CD14-positive monocyte (primary cell): ENCODE measurements at regions not wholly inside any gene's neighbourhood (a gene's known extent, or its start where the extent isn't known, plus 50 kb on each side); places are given as distances from the start of the nearest gene placed in this dataset.

Experiments used
- DNase-seq, 3 donors: peaks; one replicate each; pipeline ENCODE4 v3.0.0-alpha.2; 2011 to 2022
- H2AFZ ChIP-seq: 2 replicates; pipeline ENCODE4 v1.6.0; 2012; ENCODE audit warnings: mild to moderate bottlenecking, low read depth, low read length, inconsistent platforms; ENCODE audit not compliant: insufficient read depth, poor library complexity, severe bottlenecking
- H3K27ac ChIP-seq, 2 donors: 1 replicate in 1 of 2; 2 replicates in 1 of 2; pipeline ENCODE4 v1.5.1; 2012 to 2013; ENCODE audit warnings: low read length in 2 of 2, control low read depth in 1 of 2, inconsistent platforms in 1 of 2, low read depth in 1 of 2, mild to moderate bottlenecking in 1 of 2
- H3K27me3 ChIP-seq, 2 donors: one replicate each; pipeline versions ENCODE4 v1.6.0 to v1.6.1; 2011 to 2013; ENCODE audit warnings: low read length in 2 of 2; ENCODE audit not compliant: control insufficient read depth in 2 of 2, insufficient read depth in 2 of 2
- H3K36me3 ChIP-seq, 2 donors: replicated peaks in 1 of 2; 1 replicate in 1 of 2; 2 replicates in 1 of 2; pipeline versions ENCODE4 v1.5.1 to v1.6.1; 2012 to 2013; ENCODE audit warnings: low read length in 2 of 2, control low read depth in 1 of 2, inconsistent platforms in 1 of 2, mild to moderate bottlenecking in 1 of 2; ENCODE audit not compliant: insufficient read depth in 2 of 2, control insufficient read depth in 1 of 2
- H3K4me1 ChIP-seq, 2 donors: 1 replicate in 1 of 2; 2 replicates in 1 of 2; pipeline versions ENCODE4 v1.5.1 to v1.6.1; 2012 to 2013; ENCODE audit warnings: low read length in 2 of 2, control low read depth in 1 of 2, inconsistent platforms in 1 of 2, mild to moderate bottlenecking in 1 of 2, moderate library complexity in 1 of 2; ENCODE audit not compliant: insufficient read depth in 2 of 2, control insufficient read depth in 1 of 2
- H3K4me2 ChIP-seq: replicated peaks from 2 replicates; pipeline ENCODE3; 2012; ENCODE audit warnings: low read length, moderate library complexity, mild to moderate bottlenecking; ENCODE audit not compliant: poor library complexity, severe bottlenecking; ENCODE audit errors: extremely low read depth
- H3K4me3 ChIP-seq, 3 experiments: fragments of 200-600 bp in 1 of 3; sonication (generic) in 1 of 3; replicated peaks in 1 of 3; 1 replicate in 2 of 3; 2 replicates in 1 of 3; pipeline ENCODE4 v1.5.1; 2011 to 2013; ENCODE audit warnings: low read length in 3 of 3, mild to moderate bottlenecking in 3 of 3, control low read depth in 2 of 3, low read depth in 2 of 3, inconsistent platforms in 1 of 3, moderate library complexity in 1 of 3
- H3K79me2 ChIP-seq: 2 replicates; pipeline ENCODE4 v1.6.0; 2012; ENCODE audit warnings: mild to moderate bottlenecking, control low read depth, inconsistent platforms, low read length, moderate library complexity; ENCODE audit not compliant: insufficient read depth
- H3K9ac ChIP-seq: 2 replicates; pipeline ENCODE4 v1.6.0; 2017; ENCODE audit warnings: low read length, mild to moderate bottlenecking; ENCODE audit not compliant: insufficient read depth, poor library complexity, severe bottlenecking
- H3K9me3 ChIP-seq, 2 donors: replicated peaks in 1 of 2; 1 replicate in 1 of 2; 2 replicates in 1 of 2; pipeline versions ENCODE4 v1.5.1 to v1.6.1; 2012 to 2013; ENCODE audit warnings: low read length in 2 of 2, control low read depth in 1 of 2; ENCODE audit not compliant: control insufficient read depth in 1 of 2, insufficient read depth in 1 of 2
- H4K20me1 ChIP-seq: 2 replicates; pipeline ENCODE4 v1.6.0; 2012; ENCODE audit warnings: mild to moderate bottlenecking, low read length, control low read depth, moderate library complexity; ENCODE audit not compliant: insufficient read depth
- H3K27ac Mint-ChIP-seq, 7 donors: one replicate each; pipeline ENCODE4 v1.8.0; 2020; ENCODE audit warnings: mild to moderate bottlenecking in 7 of 7, mixed read lengths in 7 of 7, moderate library complexity in 6 of 7, inconsistent platforms in 2 of 7
- H3K27me3 Mint-ChIP-seq, 3 donors: one replicate each; pipeline ENCODE4 v1.8.0; 2021 to 2022; ENCODE audit warnings: low read depth in 3 of 3, mild to moderate bottlenecking in 3 of 3, mixed read lengths in 3 of 3, moderate library complexity in 3 of 3, inconsistent platforms in 1 of 3
- H3K36me3 Mint-ChIP-seq, 2 donors: one replicate each; pipeline ENCODE4 v1.8.0; 2020; ENCODE audit warnings: mixed read lengths in 2 of 2, inconsistent platforms in 1 of 2, mild to moderate bottlenecking in 1 of 2
- H3K4me1 Mint-ChIP-seq: one replicate; pipeline ENCODE4 v1.8.0; 2020; ENCODE audit warnings: mild to moderate bottlenecking, mixed read lengths
- H3K4me3 Mint-ChIP-seq, 2 donors: one replicate each; pipeline ENCODE4 v1.8.0; 2020; ENCODE audit warnings: mild to moderate bottlenecking in 2 of 2, mixed read lengths in 2 of 2, moderate library complexity in 1 of 2
- H3K9me3 Mint-ChIP-seq, 7 donors: one replicate each; pipeline ENCODE4 v1.8.0; 2020 to 2022; ENCODE audit warnings: mixed read lengths in 7 of 7, mild to moderate bottlenecking in 6 of 7, moderate library complexity in 6 of 7, inconsistent platforms in 2 of 7
- CTCF ChIP-seq: fragments of 200-600 bp; IDR thresholded peaks from one replicate; pipeline ENCODE4 v1.8.0; 2022; ENCODE audit warnings: antibody characterized with exemption, mild to moderate bottlenecking
- WGBS: methylation state at CpG from one replicate; pipeline ENCODE4 v1.1.5; 2013; ENCODE audit warnings: missing lambda C conversion rate; ENCODE audit not compliant: insufficient coverage; 5-methylcytosine and 5-hydroxymethylcytosine counted together
- intact Hi-C, 2 donors: fragments of 100-400 bp; cut with micrococcal nuclease; formaldehyde crosslinking; loops; one replicate each; pipeline versions ENCODE4 v1.15.0 to v1.15.1; 2023

GRCh38 chr16:79792664-79793351 lies 192.3 kb upstream of the MAF start:
- TF ChIP-seq CTCF, result no peak
- 93% methylated on average over 3 of the region's 10 CpGs for WGBS
- no peaks in the 10 kb centered on the region for H3K79me2 ChIP-seq
- Mint-ChIP-seq H3K27ac (no peak overlapping the region), H3K4me1 (no peaks in the 10 kb centered on the region), H3K36me3 (no peaks in the 10 kb centered on the region), H3K4me3 (no peak overlapping the region), H3K9me3 (peaks cover 0 to 2% (median 0%) of the 10 kb centered on the region in 7 donors), H3K27me3 (peaks cover 0 to 6% (median 4%) of the 10 kb centered on the region in 3 donors)
- no peaks in the 10 kb centered on the region for H3K27me3 ChIP-seq
- H3K4me2 ChIP-seq, result no peak overlapping the region
- H3K36me3 ChIP-seq, result no peaks in the 10 kb centered on the region
- no peak overlapping the region for H3K4me3 ChIP-seq
- no peaks in the 10 kb centered on the region for H3K4me1 ChIP-seq
- no peaks in the 10 kb centered on the region for H4K20me1 ChIP-seq
- intact Hi-C loops, result no loop called here
- H2AFZ ChIP-seq, result no peak overlapping the region
- H3K27ac ChIP-seq, result no peak overlapping the region
- H3K9me3 ChIP-seq, result no peaks in the 10 kb centered on the region
- H3K9ac ChIP-seq, result no peak overlapping the region
- no peak for DNase-seq

DNA sequence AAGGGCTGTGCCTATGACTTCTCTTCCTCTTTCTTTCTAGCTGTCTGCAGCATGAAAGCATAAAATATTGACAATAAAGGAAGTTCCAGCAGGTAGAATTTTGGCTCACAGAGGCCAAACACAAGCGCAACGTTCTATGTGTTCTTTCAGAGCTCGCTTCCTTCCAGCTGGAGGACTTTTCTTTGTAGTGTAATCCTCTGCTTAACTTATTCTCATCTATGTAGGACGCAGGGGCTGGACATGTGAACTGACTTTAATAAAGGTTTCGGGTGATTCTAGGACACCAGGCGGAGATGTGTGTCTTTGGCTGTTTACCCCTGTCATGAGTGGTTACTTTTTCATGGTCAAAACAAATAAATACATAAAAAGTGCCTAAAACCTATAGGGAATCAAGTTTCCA lies 191.5 kb upstream of the MAF start:
- 80% methylated on average over 3 of the region's 6 CpGs for WGBS
- H3K4me3 Mint-ChIP-seq, result no peak overlapping the region
- Histone ChIP-seq H3K9me3 (no peaks in the 10 kb centered on the region), H3K27me3 (no peaks in the 10 kb centered on the region), H3K79me2 (no peaks in the 10 kb centered on the region), H4K20me1 (no peaks in the 10 kb centered on the region), H3K4me1 (no peaks in the 10 kb centered on the region), H3K4me3 (no peak overlapping the region), H3K36me3 (no peaks in the 10 kb centered on the region), H2AFZ (no peak overlapping the region), H3K9ac (no peak overlapping the region), H3K27ac (no peak overlapping the region), H3K4me2 (no peak overlapping the region)
- H3K9me3 Mint-ChIP-seq, result peaks cover 0 to 2% (median 0%) of the 10 kb centered on the region in 7 donors
- intact Hi-C loops, result no loop called here
- no peak for TF ChIP-seq CTCF
- no peaks in the 10 kb centered on the region for H3K4me1 Mint-ChIP-seq
- no peak overlapping the region for H3K27ac Mint-ChIP-seq
- no peak for DNase-seq
- no peaks in the 10 kb centered on the region for H3K36me3 Mint-ChIP-seq
- peaks cover 0 to 6% (median 4%) of the 10 kb centered on the region in 3 donors for H3K27me3 Mint-ChIP-seq
